ENCODE measurements at regions not wholly inside any gene's neighbourhood (a gene's known extent, or its start where the extent isn't known, plus 50 kb on each side); places are given as distances from the start of the nearest gene placed in this dataset.

GRCh38 chr6:27174958-27175357 is 72.5 kb upstream of the PRSS16 start:
- no peak overlapping the region for H3K4me3 ChIP-seq (ENCODE audit: low read depth, low read length)
- no peak for DNase-seq (ENCODE audit: low read depth)
- TF ChIP-seq, protein P1, sequence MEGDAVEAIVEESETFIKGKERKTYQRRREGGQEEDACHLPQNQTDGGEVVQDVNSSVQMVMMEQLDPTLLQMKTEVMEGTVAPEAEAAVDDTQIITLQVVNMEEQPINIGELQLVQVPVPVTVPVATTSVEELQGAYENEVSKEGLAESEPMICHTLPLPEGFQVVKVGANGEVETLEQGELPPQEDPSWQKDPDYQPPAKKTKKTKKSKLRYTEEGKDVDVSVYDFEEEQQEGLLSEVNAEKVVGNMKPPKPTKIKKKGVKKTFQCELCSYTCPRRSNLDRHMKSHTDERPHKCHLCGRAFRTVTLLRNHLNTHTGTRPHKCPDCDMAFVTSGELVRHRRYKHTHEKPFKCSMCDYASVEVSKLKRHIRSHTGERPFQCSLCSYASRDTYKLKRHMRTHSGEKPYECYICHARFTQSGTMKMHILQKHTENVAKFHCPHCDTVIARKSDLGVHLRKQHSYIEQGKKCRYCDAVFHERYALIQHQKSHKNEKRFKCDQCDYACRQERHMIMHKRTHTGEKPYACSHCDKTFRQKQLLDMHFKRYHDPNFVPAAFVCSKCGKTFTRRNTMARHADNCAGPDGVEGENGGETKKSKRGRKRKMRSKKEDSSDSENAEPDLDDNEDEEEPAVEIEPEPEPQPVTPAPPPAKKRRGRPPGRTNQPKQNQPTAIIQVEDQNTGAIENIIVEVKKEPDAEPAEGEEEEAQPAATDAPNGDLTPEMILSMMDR (IDR thresholded peaks at IDR 0.05; ENCODE audit: low read depth, low read length, missing control alignments), result no peak
- in situ Hi-C loops (cut with HindIII; ENCODE audit: low sequenced_read_pairs), result loop anchor here (25.0 kb wide), 1 partner anchor 337 kb away; no protein-coding TSS in a partner anchor

GRCh38 chr6:27176096-27176495 is 71.4 kb upstream of the PRSS16 start:
- TF ChIP-seq, protein P1 (IDR thresholded peaks at IDR 0.05; ENCODE audit: low read depth, low read length, missing control alignments), result no peak
- H3K4me3 ChIP-seq (ENCODE audit: low read depth, low read length), result peak overlapping the region; percentile 99
- in situ Hi-C loops (cut with HindIII; ENCODE audit: low sequenced_read_pairs), result no loop called here
- no peak for DNase-seq (ENCODE audit: low read depth)

- no peak for DNase-seq (ENCODE audit: low read depth)
- in situ Hi-C loops (cut with HindIII; ENCODE audit: low sequenced_read_pairs), result no loop called here
- TF ChIP-seq, protein P1 (IDR thresholded peaks at IDR 0.05; ENCODE audit: low read depth, low read length, missing control alignments), result no peak
- peak overlapping the region; percentile 99 for H3K4me3 ChIP-seq (ENCODE audit: low read depth, low read length)
These were observed 70.7 kb upstream of the PRSS16 start for GRCh38 chr6:27176523-27177484.

- peak; percentile 83 for DNase-seq (ENCODE audit: low read depth)
- in situ Hi-C loops (cut with HindIII; ENCODE audit: low sequenced_read_pairs), result no loop called here
- peak overlapping the region; percentile 99 for H3K4me3 ChIP-seq (ENCODE audit: low read depth, low read length)
- TF ChIP-seq, protein P1 (IDR thresholded peaks at IDR 0.05; ENCODE audit: low read depth, low read length, missing control alignments), result peak; percentile 59
These were observed 69.8 kb upstream of the PRSS16 start for GRCh38 chr6:27177485-27178406.

GRCh38 chr6:27178407-27178730 is 69.1 kb upstream of the PRSS16 start:
- in situ Hi-C loops (cut with HindIII; ENCODE audit: low sequenced_read_pairs), result no loop called here
- H3K4me3 ChIP-seq (ENCODE audit: low read depth, low read length), result peak overlapping the region; percentile 99
- no peak for DNase-seq (ENCODE audit: low read depth)
- TF ChIP-seq, protein P1 (IDR thresholded peaks at IDR 0.05; ENCODE audit: low read depth, low read length, missing control alignments), result no peak

GRCh38 chr6:27178860-27179259 is 68.6 kb upstream of the PRSS16 start:
- in situ Hi-C loops (cut with HindIII; ENCODE audit: low sequenced_read_pairs), result no loop called here
- no peak for DNase-seq (ENCODE audit: low read depth)
- TF ChIP-seq, protein P1 (IDR thresholded peaks at IDR 0.05; ENCODE audit: low read depth, low read length, missing control alignments), result no peak
- peak overlapping the region; percentile 99 for H3K4me3 ChIP-seq (ENCODE audit: low read depth, low read length)
